ENCODE measurements at regions not wholly inside any gene's neighbourhood (a gene's known extent, or its start where the extent isn't known, plus 50 kb on each side); places are given as distances from the start of the nearest gene placed in this dataset.
"Not testable (repeated sequence)": the region's sequence is repeated elsewhere in the genome, so short reads cannot be mapped to it uniquely, and the experiment has no call there.

DNA sequence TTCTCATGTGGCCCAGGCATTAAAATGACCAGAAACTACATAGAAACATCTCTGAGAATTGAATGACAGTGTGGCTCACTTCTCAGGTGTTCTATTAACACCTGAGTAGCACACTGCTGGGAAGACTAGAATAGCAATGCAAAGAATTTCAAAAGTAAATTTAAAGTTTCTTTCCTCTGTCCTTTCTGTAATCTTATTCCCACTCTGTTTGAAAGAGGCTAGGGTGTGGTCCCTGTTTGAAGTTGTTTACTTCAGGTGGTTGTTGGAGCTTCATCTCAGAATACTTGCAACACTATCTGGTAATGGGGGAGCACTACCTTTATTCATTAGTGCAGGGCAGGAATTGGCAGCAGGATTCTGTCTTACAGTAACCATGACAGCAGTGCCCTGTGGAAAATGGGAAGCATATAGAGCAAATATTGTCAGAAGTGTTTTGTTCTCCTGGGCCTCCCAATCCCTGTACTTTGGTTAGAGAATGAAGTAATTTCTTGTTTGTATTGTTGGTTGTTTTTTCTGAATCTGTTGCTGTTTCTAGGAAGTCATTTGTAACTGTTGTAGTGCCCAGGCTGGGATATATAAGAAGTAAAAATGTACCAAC, 1210.2 kb upstream of the ATXN8OS start:
- H3K4me1 ChIP-seq, result no peaks in the 10 kb centered on the region
- TF ChIP-seq, protein P1, sequence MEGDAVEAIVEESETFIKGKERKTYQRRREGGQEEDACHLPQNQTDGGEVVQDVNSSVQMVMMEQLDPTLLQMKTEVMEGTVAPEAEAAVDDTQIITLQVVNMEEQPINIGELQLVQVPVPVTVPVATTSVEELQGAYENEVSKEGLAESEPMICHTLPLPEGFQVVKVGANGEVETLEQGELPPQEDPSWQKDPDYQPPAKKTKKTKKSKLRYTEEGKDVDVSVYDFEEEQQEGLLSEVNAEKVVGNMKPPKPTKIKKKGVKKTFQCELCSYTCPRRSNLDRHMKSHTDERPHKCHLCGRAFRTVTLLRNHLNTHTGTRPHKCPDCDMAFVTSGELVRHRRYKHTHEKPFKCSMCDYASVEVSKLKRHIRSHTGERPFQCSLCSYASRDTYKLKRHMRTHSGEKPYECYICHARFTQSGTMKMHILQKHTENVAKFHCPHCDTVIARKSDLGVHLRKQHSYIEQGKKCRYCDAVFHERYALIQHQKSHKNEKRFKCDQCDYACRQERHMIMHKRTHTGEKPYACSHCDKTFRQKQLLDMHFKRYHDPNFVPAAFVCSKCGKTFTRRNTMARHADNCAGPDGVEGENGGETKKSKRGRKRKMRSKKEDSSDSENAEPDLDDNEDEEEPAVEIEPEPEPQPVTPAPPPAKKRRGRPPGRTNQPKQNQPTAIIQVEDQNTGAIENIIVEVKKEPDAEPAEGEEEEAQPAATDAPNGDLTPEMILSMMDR (IDR thresholded peaks at IDR 0.05; ENCODE audit: low read depth, low read length), result no peak
- H3K4me3 ChIP-seq (ENCODE audit: low read depth, low read length), result no peak overlapping the region
- DNase-seq, result no peak
- H3K9me3 ChIP-seq, result no peaks in the 10 kb centered on the region
- no peaks in the 10 kb centered on the region for H3K27me3 ChIP-seq
- no peaks in the 10 kb centered on the region for H3K36me3 ChIP-seq

GRCh38 chr13:68895696-68896095, 1211.9 kb upstream of the ATXN8OS start:
- DNase-seq, result no peak
- H3K27me3 ChIP-seq, result no peaks in the 10 kb centered on the region
- no peaks in the 10 kb centered on the region for H3K9me3 ChIP-seq
- H3K4me1 ChIP-seq, result no peaks in the 10 kb centered on the region
- H3K4me3 ChIP-seq (ENCODE audit: low read depth, low read length), result no peak overlapping the region
- TF ChIP-seq, protein P1 (IDR thresholded peaks at IDR 0.05; ENCODE audit: low read depth, low read length), result no peak
- no peaks in the 10 kb centered on the region for H3K36me3 ChIP-seq

GRCh38 chr13:68893721-68894120, 1213.9 kb upstream of the ATXN8OS start:
- H3K9me3 ChIP-seq; H3K4me3 ChIP-seq (ENCODE audit: low read depth, low read length); H3K36me3 ChIP-seq; H3K4me1 ChIP-seq; DNase-seq; H3K27me3 ChIP-seq: not testable (repeated sequence)

DNA sequence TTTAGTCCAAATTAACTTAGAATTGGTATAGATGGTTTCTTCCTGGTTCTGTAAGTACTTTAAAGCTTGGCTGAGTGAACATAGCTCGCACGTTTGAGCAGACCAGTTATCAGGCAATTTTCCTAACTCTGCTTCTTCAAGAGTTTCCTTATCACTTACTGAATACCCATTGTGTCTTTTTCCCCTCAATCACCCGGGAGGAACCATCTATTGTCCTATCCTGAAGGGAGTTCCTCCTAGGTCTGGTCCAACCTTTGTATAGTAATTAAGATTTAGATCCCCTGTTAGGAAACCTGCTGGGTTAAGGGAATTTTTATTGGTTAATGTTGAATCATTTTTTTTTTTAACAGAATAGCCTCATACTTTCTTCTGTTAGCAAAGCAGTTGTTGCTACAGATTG, 1215.0 kb upstream of the ATXN8OS start:
- DNase-seq; H3K4me1 ChIP-seq; H3K27me3 ChIP-seq; H3K9me3 ChIP-seq; H3K4me3 ChIP-seq (ENCODE audit: low read depth, low read length); H3K36me3 ChIP-seq: not testable (repeated sequence)

DNA sequence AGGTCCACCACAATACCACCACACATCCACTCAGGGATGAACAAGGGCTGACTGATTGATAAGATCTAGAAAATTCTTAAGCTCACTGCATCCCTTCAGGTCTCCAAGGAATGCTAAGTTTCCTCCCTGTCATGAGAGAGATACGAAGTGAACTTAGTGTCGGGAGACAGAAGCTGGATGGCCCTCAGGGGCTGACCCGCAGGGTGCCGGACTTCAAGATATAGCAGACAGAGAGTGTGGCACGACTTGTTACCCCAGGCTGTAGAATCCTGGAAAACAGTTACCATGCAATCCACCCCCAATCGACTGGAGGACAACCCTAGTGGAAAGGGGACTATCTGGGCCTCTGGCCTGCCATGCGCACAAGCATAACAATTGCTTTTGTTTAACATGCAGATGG, 1217.5 kb upstream of the ATXN8OS start:
- H3K4me3 ChIP-seq (ENCODE audit: low read depth, low read length); H3K9me3 ChIP-seq; DNase-seq; H3K4me1 ChIP-seq; H3K36me3 ChIP-seq; H3K27me3 ChIP-seq: not testable (repeated sequence)

- TF ChIP-seq, protein P1 (IDR thresholded peaks at IDR 0.05; ENCODE audit: low read depth, low read length), result no peak
- Histone ChIP-seq H3K4me1 (no peaks in the 10 kb centered on the region), H3K27me3 (no peaks in the 10 kb centered on the region), H3K4me3 (ENCODE audit: low read depth, low read length) (no peak overlapping the region), H3K36me3 (no peaks in the 10 kb centered on the region), H3K9me3 (no peaks in the 10 kb centered on the region)
- DNase-seq, result no peak
Measured at GRCh38 chr13:68888832-68889231, 1218.8 kb upstream of the ATXN8OS start.

DNA sequence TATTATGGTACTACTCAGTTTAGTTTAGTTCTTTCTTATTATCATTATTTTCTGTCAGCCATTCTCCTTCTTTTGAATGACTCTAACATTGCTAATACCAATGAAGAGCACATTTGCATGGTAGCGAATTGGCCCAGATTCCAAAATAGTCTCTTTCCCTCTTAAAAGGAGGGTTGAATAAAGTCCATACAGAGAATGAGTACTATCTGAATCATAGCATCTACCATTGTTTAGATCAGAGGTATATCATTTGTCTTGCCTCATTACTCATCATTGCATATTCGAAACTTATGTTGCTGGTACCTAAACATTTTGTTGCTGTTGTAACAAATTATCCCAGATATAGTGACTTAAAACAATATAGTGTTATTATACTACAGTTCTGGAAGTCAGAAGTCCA, 1235.3 kb upstream of the ATXN8OS start:
- DNase-seq, result no peak
- TF ChIP-seq, protein P1 (IDR thresholded peaks at IDR 0.05; ENCODE audit: low read depth, low read length), result no peak
- no peaks in the 10 kb centered on the region for H3K9me3 ChIP-seq
- no peaks in the 10 kb centered on the region for H3K4me1 ChIP-seq
- no peak overlapping the region for H3K4me3 ChIP-seq (ENCODE audit: low read depth, low read length)
- H3K36me3 ChIP-seq, result no peaks in the 10 kb centered on the region
- H3K27me3 ChIP-seq, result no peaks in the 10 kb centered on the region

- no peak for DNase-seq
- TF ChIP-seq, protein P1 (IDR thresholded peaks at IDR 0.05; ENCODE audit: low read depth, low read length), result no peak
- H3K9me3 ChIP-seq, result no peaks in the 10 kb centered on the region
- H3K27me3 ChIP-seq, result no peaks in the 10 kb centered on the region
- H3K4me3 ChIP-seq (ENCODE audit: low read depth, low read length), result no peak overlapping the region
- no peaks in the 10 kb centered on the region; the same call in none of the 2 replicates for H3K4me1 ChIP-seq
- no peaks in the 10 kb centered on the region for H3K36me3 ChIP-seq
Measured at GRCh38 chr13:68851026-68851425, 1256.6 kb upstream of the ATXN8OS start.
